ENCODE measurements at regions not wholly inside any gene's neighbourhood (a gene's known extent, or its start where the extent isn't known, plus 50 kb on each side); places are given as distances from the start of the nearest gene placed in this dataset.

GRCh38 chr3:187921391-187922074 is 176.3 kb upstream of the BCL6 start:
- H3K36me3 ChIP-seq, result no peaks in the 10 kb centered on the region
- H3K4me1 ChIP-seq, result no peaks in the 10 kb centered on the region
- no peak overlapping the region for H3K9ac ChIP-seq (ENCODE audit: low read depth in 2 of 2, low read length in 2 of 2)
- H3K27me3 ChIP-seq, result no peaks in the 10 kb centered on the region
- no peak overlapping the region for H3K27ac ChIP-seq
- DNase-seq, result no peak
- TF ChIP-seq CTCF (IDR thresholded peaks at IDR 0.05), result no peak
- intact Hi-C loops (cut with DNase I), result no loop called here
- H3K9me3 ChIP-seq, result no peaks in the 10 kb centered on the region
- H3K4me3 ChIP-seq, result no peak overlapping the region

GRCh38 chr3:187922704-187923416 is 177.6 kb upstream of the BCL6 start:
- no peak overlapping the region for H3K27ac ChIP-seq
- H3K4me3 ChIP-seq, result no peak overlapping the region
- no peak for TF ChIP-seq CTCF (IDR thresholded peaks at IDR 0.05)
- no peaks in the 10 kb centered on the region for H3K36me3 ChIP-seq
- H3K9ac ChIP-seq (ENCODE audit: low read depth in 2 of 2, low read length in 2 of 2), result no peak overlapping the region
- H3K4me1 ChIP-seq, result no peaks in the 10 kb centered on the region
- DNase-seq, result no peak
- no peaks in the 10 kb centered on the region for H3K27me3 ChIP-seq
- intact Hi-C loops (cut with DNase I), result no loop called here
- no peaks in the 10 kb centered on the region for H3K9me3 ChIP-seq

- no peaks in the 10 kb centered on the region for H3K27me3 ChIP-seq
- no peaks in the 10 kb centered on the region for H3K36me3 ChIP-seq
- H3K27ac ChIP-seq, result no peak overlapping the region
- no peak for TF ChIP-seq CTCF (IDR thresholded peaks at IDR 0.05)
- no peak overlapping the region for H3K9ac ChIP-seq (ENCODE audit: low read depth in 2 of 2, low read length in 2 of 2)
- H3K4me1 ChIP-seq, result no peaks in the 10 kb centered on the region
- DNase-seq, result no peak
- H3K9me3 ChIP-seq, result no peaks in the 10 kb centered on the region
- intact Hi-C loops (cut with DNase I), result no loop called here
- no peak overlapping the region for H3K4me3 ChIP-seq
These were observed 179.4 kb upstream of the BCL6 start for GRCh38 chr3:187924651-187925050.

- Histone ChIP-seq H3K4me1 (no peaks in the 10 kb centered on the region), H3K9ac (ENCODE audit: low read depth in 2 of 2, low read length in 2 of 2) (no peak overlapping the region), H3K27me3 (no peaks in the 10 kb centered on the region), H3K4me3 (no peak overlapping the region), H3K9me3 (no peaks in the 10 kb centered on the region), H3K27ac (no peak overlapping the region), H3K36me3 (no peaks in the 10 kb centered on the region)
- DNase-seq, result no peak
- no peak for TF ChIP-seq CTCF (IDR thresholded peaks at IDR 0.05)
- intact Hi-C loops (cut with DNase I), result no loop called here
These were observed 180.1 kb upstream of the BCL6 start for GRCh38 chr3:187925326-187925725.

- Histone ChIP-seq H3K27ac (no peak overlapping the region), H3K36me3 (no peaks in the 10 kb centered on the region), H3K9me3 (no peaks in the 10 kb centered on the region), H3K4me3 (no peak overlapping the region), H3K9ac (ENCODE audit: low read depth in 2 of 2, low read length in 2 of 2) (no peak overlapping the region), H3K4me1 (no peaks in the 10 kb centered on the region), H3K27me3 (no peaks in the 10 kb centered on the region)
- TF ChIP-seq CTCF (IDR thresholded peaks at IDR 0.05), result no peak
- intact Hi-C loops (cut with DNase I), result no loop called here
- no peak for DNase-seq
These were observed 181.4 kb upstream of the BCL6 start for GRCh38 chr3:187926620-187927019.

Measured in colonic mucosa (tissue), 4 donors.